ENCODE measurements at regions not wholly inside any gene's neighbourhood (a gene's known extent, or its start where the extent isn't known, plus 50 kb on each side); places are given as distances from the start of the nearest gene placed in this dataset.

GRCh38 chr4:175369087-175369486 is 443.0 kb downstream of the GPM6A start:
- no peak for TF ChIP-seq CTCF (IDR thresholded peaks at IDR 0.05)
- Histone ChIP-seq H3K79me2 (no peaks in the 10 kb centered on the region), H2AFZ (no peak overlapping the region), H3K4me3 (ENCODE audit: low read depth, low read length) (no peak overlapping the region), H3K4me2 (ENCODE audit: low read length) (no peak overlapping the region), H3K9me3 (ENCODE audit: control insufficient read depth, low read length) (no peaks in the 10 kb centered on the region), H3K27me3 (ENCODE audit: control insufficient read depth, insufficient read depth, low read length) (no peaks in the 10 kb centered on the region), H3K27ac (no peak overlapping the region), H3K9ac (no peak overlapping the region), H3K36me3 (ENCODE audit: control insufficient read depth, insufficient read depth, low read length) (no peaks in the 10 kb centered on the region), H3K4me1 (no peaks in the 10 kb centered on the region)

- H3K9ac ChIP-seq, result no peak overlapping the region
These were observed 441.0 kb downstream of the GPM6A start for GRCh38 chr4:175371091-175371490.

GRCh38 chr4:175373031-175373430 is 439.0 kb downstream of the GPM6A start:
- H2AFZ ChIP-seq, result no peak overlapping the region
- no peak overlapping the region for H3K4me3 ChIP-seq (ENCODE audit: low read depth, low read length)
- no peak overlapping the region for H3K4me2 ChIP-seq (ENCODE audit: low read length)
- no peak overlapping the region for H3K27ac ChIP-seq
- no peaks in the 10 kb centered on the region for H3K9me3 ChIP-seq (ENCODE audit: control insufficient read depth, low read length)
- no peaks in the 10 kb centered on the region for H3K79me2 ChIP-seq
- no peak overlapping the region for H3K9ac ChIP-seq
- H3K36me3 ChIP-seq (ENCODE audit: control insufficient read depth, insufficient read depth, low read length), result no peaks in the 10 kb centered on the region
- H3K27me3 ChIP-seq (ENCODE audit: control insufficient read depth, insufficient read depth, low read length), result no peaks in the 10 kb centered on the region
- TF ChIP-seq CTCF (IDR thresholded peaks at IDR 0.05), result no peak
- H3K4me1 ChIP-seq, result no peaks in the 10 kb centered on the region

More at GRCh38 chr4:175371091-175371490, 441.0 kb downstream of the GPM6A start:
- no peak for TF ChIP-seq CTCF (IDR thresholded peaks at IDR 0.05)
- no peaks in the 10 kb centered on the region for H3K9me3 ChIP-seq (ENCODE audit: control insufficient read depth, low read length)
- H3K4me1 ChIP-seq, result no peaks in the 10 kb centered on the region
- no peaks in the 10 kb centered on the region for H3K27me3 ChIP-seq (ENCODE audit: control insufficient read depth, insufficient read depth, low read length)
- H3K4me2 ChIP-seq (ENCODE audit: low read length), result no peak overlapping the region
- H2AFZ ChIP-seq, result no peak overlapping the region
- no peak overlapping the region for H3K4me3 ChIP-seq (ENCODE audit: low read depth, low read length)
- no peaks in the 10 kb centered on the region for H3K79me2 ChIP-seq
- H3K36me3 ChIP-seq (ENCODE audit: control insufficient read depth, insufficient read depth, low read length), result no peaks in the 10 kb centered on the region
- no peak overlapping the region for H3K27ac ChIP-seq

- Histone ChIP-seq H3K9me3 (ENCODE audit: control insufficient read depth, low read length) (no peaks in the 10 kb centered on the region), H3K27me3 (ENCODE audit: control insufficient read depth, insufficient read depth, low read length) (no peaks in the 10 kb centered on the region), H3K9ac (no peak overlapping the region), H3K4me3 (ENCODE audit: low read depth, low read length) (no peak overlapping the region), H3K4me1 (no peaks in the 10 kb centered on the region), H3K27ac (no peak overlapping the region), H3K36me3 (ENCODE audit: control insufficient read depth, insufficient read depth, low read length) (no peaks in the 10 kb centered on the region), H3K4me2 (ENCODE audit: low read length) (no peak overlapping the region), H2AFZ (no peak overlapping the region), H3K79me2 (no peaks in the 10 kb centered on the region)
- TF ChIP-seq CTCF (IDR thresholded peaks at IDR 0.05), result no peak
These were observed 437.6 kb downstream of the GPM6A start for GRCh38 chr4:175374459-175374858.

- H3K27me3 ChIP-seq (ENCODE audit: control insufficient read depth, insufficient read depth, low read length), result no peaks in the 10 kb centered on the region
- no peaks in the 10 kb centered on the region for H3K36me3 ChIP-seq (ENCODE audit: control insufficient read depth, insufficient read depth, low read length)
- no peaks in the 10 kb centered on the region for H3K9me3 ChIP-seq (ENCODE audit: control insufficient read depth, low read length)
- no peak overlapping the region for H3K9ac ChIP-seq
- H3K4me1 ChIP-seq, result no peaks in the 10 kb centered on the region
- H3K27ac ChIP-seq, result no peak overlapping the region
- no peak overlapping the region for H3K4me2 ChIP-seq (ENCODE audit: low read length)
- no peak overlapping the region for H2AFZ ChIP-seq
- no peaks in the 10 kb centered on the region for H3K79me2 ChIP-seq
- no peak for TF ChIP-seq CTCF (IDR thresholded peaks at IDR 0.05)
- no peak overlapping the region for H3K4me3 ChIP-seq (ENCODE audit: low read depth, low read length)
These were observed 435.6 kb downstream of the GPM6A start for GRCh38 chr4:175376287-175376977.
